ENCODE measurements at regions not wholly inside any gene's neighbourhood (a gene's known extent, or its start where the extent isn't known, plus 50 kb on each side); places are given as distances from the start of the nearest gene placed in this dataset.
"Not testable (repeated sequence)": the region's sequence is repeated elsewhere in the genome, so short reads cannot be mapped to it uniquely, and the experiment has no call there.

GRCh38 chr4:34891892-34892291 is 1352.4 kb downstream of the ARAP2 start:
- no peak overlapping the region for H3K4me3 ChIP-seq (ENCODE audit: low read depth, low read length)
- no peak for DNase-seq (ENCODE audit: low read depth)

GRCh38 chr4:34893382-34893781 is 1350.9 kb downstream of the ARAP2 start:
- no peak for DNase-seq (ENCODE audit: low read depth)

GRCh38 chr4:34920032-34920431 is 1324.3 kb downstream of the ARAP2 start:
- H3K4me3 ChIP-seq (ENCODE audit: low read depth, low read length), result no peak overlapping the region
- DNase-seq (ENCODE audit: low read depth), result no peak

More at GRCh38 chr4:34893382-34893781, 1350.9 kb downstream of the ARAP2 start:
- no peak overlapping the region for H3K4me3 ChIP-seq (ENCODE audit: low read depth, low read length)

- H3K4me3 ChIP-seq (ENCODE audit: low read depth, low read length), result no peak overlapping the region
- DNase-seq (ENCODE audit: low read depth), result no peak
These were observed 1322.9 kb downstream of the ARAP2 start for GRCh38 chr4:34921391-34921790.

- H3K4me3 ChIP-seq (ENCODE audit: low read depth, low read length), result no peak overlapping the region
- no peak for DNase-seq (ENCODE audit: low read depth)
These were observed 1322.0 kb downstream of the ARAP2 start for GRCh38 chr4:34922325-34922724.

GRCh38 chr4:34932591-34932990 is 1311.7 kb downstream of the ARAP2 start:
- DNase-seq (ENCODE audit: low read depth), result no peak
- H3K4me3 ChIP-seq (ENCODE audit: low read depth, low read length), result no peak overlapping the region

GRCh38 chr4:34935739-34936138 is 1308.6 kb downstream of the ARAP2 start:
- H3K4me3 ChIP-seq (ENCODE audit: low read depth, low read length), result no peak overlapping the region
- DNase-seq (ENCODE audit: low read depth), result no peak

- no peak for DNase-seq (ENCODE audit: low read depth)
- H3K4me3 ChIP-seq (ENCODE audit: low read depth, low read length), result no peak overlapping the region
These were observed 1305.2 kb downstream of the ARAP2 start for GRCh38 chr4:34939073-34939472.

GRCh38 chr4:34943741-34944386 is 1300.5 kb downstream of the ARAP2 start:
- DNase-seq (ENCODE audit: low read depth), result no peak
- no peak overlapping the region for H3K4me3 ChIP-seq (ENCODE audit: low read depth, low read length)

GRCh38 chr4:34950926-34951325 is 1293.4 kb downstream of the ARAP2 start:
- H3K4me3 ChIP-seq (ENCODE audit: low read depth, low read length), result no peak overlapping the region
- DNase-seq (ENCODE audit: low read depth), result no peak

GRCh38 chr4:34953145-34953799 is 1291.0 kb downstream of the ARAP2 start:
- DNase-seq (ENCODE audit: low read depth), result no peak

GRCh38 chr4:34964613-34965012 is 1279.7 kb downstream of the ARAP2 start:
- no peak overlapping the region for H3K4me3 ChIP-seq (ENCODE audit: low read depth, low read length)
- DNase-seq (ENCODE audit: low read depth), result no peak

More at GRCh38 chr4:34953145-34953799, 1291.0 kb downstream of the ARAP2 start:
- H3K4me3 ChIP-seq (ENCODE audit: low read depth, low read length), result no peak overlapping the region

- no peak for DNase-seq (ENCODE audit: low read depth)
- H3K4me3 ChIP-seq (ENCODE audit: low read depth, low read length), result no peak overlapping the region
These were observed 1272.1 kb downstream of the ARAP2 start for GRCh38 chr4:34972189-34972588.

GRCh38 chr4:34973650-34974312 is 1270.5 kb downstream of the ARAP2 start:
- no peak for DNase-seq (ENCODE audit: low read depth)
- H3K4me3 ChIP-seq (ENCODE audit: low read depth, low read length), result no peak overlapping the region

- no peak overlapping the region for H3K4me3 ChIP-seq (ENCODE audit: low read depth, low read length)
- no peak for DNase-seq (ENCODE audit: low read depth)
These were observed 1270.0 kb downstream of the ARAP2 start for GRCh38 chr4:34974313-34974680.

- peak; percentile 1 for DNase-seq (ENCODE audit: low read depth)
- not testable (repeated sequence) for H3K4me3 ChIP-seq (ENCODE audit: low read depth, low read length)
These were observed 1223.1 kb downstream of the ARAP2 start for GRCh38 chr4:35021222-35021621.

- no peak overlapping the region for H3K4me3 ChIP-seq (ENCODE audit: low read depth, low read length)
- DNase-seq (ENCODE audit: low read depth), result no peak
These were observed 1219.0 kb downstream of the ARAP2 start for GRCh38 chr4:35025152-35025834.

- no peak overlapping the region for H3K4me3 ChIP-seq (ENCODE audit: low read depth, low read length)
- DNase-seq (ENCODE audit: low read depth), result no peak
These were observed 1206.1 kb downstream of the ARAP2 start for GRCh38 chr4:35038079-35038805.

GRCh38 chr4:35038845-35039244 is 1205.5 kb downstream of the ARAP2 start:
- no peak overlapping the region for H3K4me3 ChIP-seq (ENCODE audit: low read depth, low read length)
- DNase-seq (ENCODE audit: low read depth), result no peak

GRCh38 chr4:35052546-35052945 is 1191.8 kb downstream of the ARAP2 start:
- no peak overlapping the region for H3K4me3 ChIP-seq (ENCODE audit: low read depth, low read length)
- DNase-seq (ENCODE audit: low read depth), result no peak
